HEK293T (cell line): ENCODE measurements at regions not wholly inside any gene's neighbourhood (a gene's known extent, or its start where the extent isn't known, plus 50 kb on each side); places are given as distances from the start of the nearest gene placed in this dataset.
"Not testable (repeated sequence)": the region's sequence is repeated elsewhere in the genome, so short reads cannot be mapped to it uniquely, and the experiment has no call there.

Experiments
- FOXA1 ChIP-seq: fragments of 450-650 bp; IDR thresholded peaks from 2 replicates; pipeline ENCODE4 v1.6.1; 2016; ENCODE audit warnings: mild to moderate bottlenecking
- FOXK2 ChIP-seq: fragments of 450-650 bp; IDR thresholded peaks from 2 replicates; pipeline ENCODE4 v1.6.1; 2016; ENCODE audit warnings: mild to moderate bottlenecking
- FOXM1 ChIP-seq: fragments of 450-650 bp; IDR thresholded peaks from 2 replicates; pipeline ENCODE4 v1.6.1; 2017; ENCODE audit warnings: mild to moderate bottlenecking, borderline replicate concordance
- L3MBTL2 ChIP-seq: fragments of 450-650 bp; conservative IDR thresholded peaks from 2 replicates; pipeline ENCODE4 v1.6.1; 2016; ENCODE audit warnings: mild to moderate bottlenecking
- SUZ12 ChIP-seq: fragments of 450-650 bp; IDR thresholded peaks from 2 replicates; pipeline ENCODE4 v1.6.1; 2016; ENCODE audit warnings: mild to moderate bottlenecking

DNA sequence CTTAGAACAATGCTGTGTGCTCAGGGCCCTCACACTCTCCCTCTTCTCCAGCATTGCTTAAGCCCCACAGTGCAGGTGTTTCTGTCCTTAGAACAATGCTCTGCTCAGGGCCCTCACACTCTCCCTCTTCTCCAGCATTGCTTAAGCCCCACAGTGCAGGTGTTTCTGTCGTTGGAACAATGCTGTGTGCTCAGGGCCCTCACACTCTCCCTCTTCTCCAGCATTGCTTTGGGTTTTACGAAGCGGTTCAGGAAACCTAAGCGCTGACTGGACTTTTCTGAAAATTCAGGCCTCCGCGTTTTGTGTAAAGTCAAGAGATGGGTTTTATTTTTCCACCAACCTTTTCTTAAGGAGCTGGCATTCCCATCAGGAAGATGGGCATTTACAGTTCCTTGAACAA is 838.0 kb downstream of the TRIML1 start:
- TF ChIP-seq FOXK2, SUZ12, L3MBTL2, FOXA1, FOXM1: not testable (repeated sequence)
